Renal cortical epithelial cell (primary cell): ENCODE measurements at regions not wholly inside any gene's neighbourhood (a gene's known extent, or its start where the extent isn't known, plus 50 kb on each side); places are given as distances from the start of the nearest gene placed in this dataset.

Experiments
- DNase-seq: peaks from one replicate; pipeline ENCODE4 v3.0.0-alpha.2; 2011; ENCODE audit warnings: low read depth

DNA sequence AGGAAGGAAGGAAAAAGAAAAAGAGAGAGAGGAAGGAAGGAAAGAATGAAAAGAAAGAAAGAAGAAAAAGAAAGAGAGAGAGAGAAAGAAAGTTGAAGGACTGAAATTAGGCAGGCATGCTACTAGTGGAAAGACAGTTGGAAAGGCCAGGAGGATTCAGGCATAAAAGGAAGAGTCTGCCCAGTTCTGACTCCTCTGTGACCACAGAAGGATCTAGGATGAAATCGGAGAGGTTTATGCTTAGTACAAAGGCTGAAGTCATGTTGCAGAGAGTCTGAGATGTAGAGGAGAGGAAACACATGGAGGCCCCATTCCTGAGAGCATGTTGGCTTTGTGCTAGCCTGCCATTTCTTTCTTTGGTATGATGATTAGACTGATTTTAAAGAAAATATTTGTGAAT is 246.5 kb upstream of the ARGLU1 start:
- DNase-seq, result no peak

GRCh38 chr13:106810069-106810468 is 242.1 kb upstream of the ARGLU1 start:
- DNase-seq, result no peak

GRCh38 chr13:106804991-106805390 is 237.1 kb upstream of the ARGLU1 start:
- peak; percentile 2 for DNase-seq

- DNase-seq, result no peak
Measured at GRCh38 chr13:106802917-106803316, 235.0 kb upstream of the ARGLU1 start.

DNA sequence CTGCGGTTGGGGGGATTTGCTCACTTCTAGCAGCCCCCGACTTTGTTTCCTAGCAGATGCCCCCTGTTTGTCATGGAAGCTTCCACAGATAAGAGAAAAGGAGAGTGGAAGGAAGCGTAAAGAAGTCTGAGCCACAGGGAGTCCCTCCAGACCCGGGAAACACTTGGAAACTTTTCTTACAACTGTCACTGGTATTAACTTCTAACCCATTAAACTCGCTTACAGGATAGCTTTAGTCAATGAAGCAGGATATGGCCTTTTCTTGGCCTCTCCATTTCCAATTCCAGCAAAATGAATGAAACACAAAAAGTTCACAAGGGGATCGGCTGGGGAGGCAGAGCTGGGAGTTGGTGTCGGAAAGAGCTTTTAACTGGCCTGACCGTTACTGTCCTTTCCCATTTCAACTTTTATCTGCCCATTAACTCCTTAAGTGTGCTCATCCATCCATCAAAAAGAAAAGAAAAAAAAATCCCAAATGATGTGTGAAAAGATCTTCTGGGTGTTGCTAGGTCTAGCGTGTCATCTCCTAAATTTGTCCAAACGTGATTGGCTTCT is 231.9 kb upstream of the ARGLU1 start:
- DNase-seq, result no peak

GRCh38 chr13:106797081-106797640 is 229.2 kb upstream of the ARGLU1 start:
- no peak for DNase-seq

DNA sequence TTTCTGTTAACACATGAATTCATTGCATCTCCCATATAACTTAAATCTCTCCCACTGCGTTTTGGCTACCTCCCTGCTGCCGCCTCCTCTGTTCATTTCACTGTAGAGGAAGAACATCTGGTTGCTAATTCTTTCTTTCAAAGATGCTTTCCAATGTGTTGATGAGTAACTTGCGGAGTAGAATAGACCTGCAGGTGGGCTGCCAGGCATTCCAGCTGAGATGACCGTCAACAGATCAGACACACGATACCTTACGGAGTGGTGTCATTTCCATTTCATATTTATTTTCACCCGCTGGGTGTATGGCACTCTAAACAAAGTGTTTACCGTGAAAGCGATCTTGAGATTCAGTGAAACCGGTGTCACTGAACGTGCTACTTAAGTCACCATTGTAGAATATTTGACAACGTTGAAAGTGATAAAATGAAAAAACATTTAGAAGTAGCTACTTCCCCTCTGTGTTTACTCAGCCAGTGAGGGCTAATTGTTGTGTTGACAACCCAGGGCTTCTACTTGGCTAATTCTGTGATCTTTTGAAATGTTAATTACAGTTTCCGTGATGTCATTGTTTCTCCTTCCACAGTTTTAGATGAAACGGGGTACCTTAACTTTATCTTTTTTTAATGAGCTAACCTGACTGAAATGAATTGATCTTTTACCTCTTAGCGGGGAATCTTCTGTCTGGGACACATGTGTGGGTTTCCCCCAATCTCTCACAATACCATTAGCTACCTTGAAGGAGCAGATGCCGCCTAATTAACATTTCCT is 228.5 kb upstream of the ARGLU1 start:
- no peak for DNase-seq

- DNase-seq, result no peak
Measured at GRCh38 chr13:106795847-106796246, 227.9 kb upstream of the ARGLU1 start.

DNA sequence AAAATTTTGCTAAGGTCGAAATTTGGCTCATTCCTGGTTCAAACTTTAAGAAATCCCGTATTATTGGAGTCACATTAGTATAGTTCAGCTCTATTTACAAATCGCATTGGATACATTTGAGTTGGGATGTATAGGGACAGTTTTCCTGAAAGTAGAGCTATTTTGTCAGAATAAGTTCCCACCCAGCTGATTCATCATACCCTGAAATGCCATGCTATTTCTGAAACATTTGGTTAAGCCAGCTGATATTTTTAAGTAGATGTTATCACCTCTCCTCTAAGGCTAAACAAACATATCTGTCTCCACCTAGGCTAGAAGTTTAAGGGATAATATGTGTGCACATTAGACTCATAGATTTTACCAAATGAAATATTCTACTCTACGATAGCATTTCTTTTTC is 226.2 kb upstream of the ARGLU1 start:
- DNase-seq, result no peak

DNA sequence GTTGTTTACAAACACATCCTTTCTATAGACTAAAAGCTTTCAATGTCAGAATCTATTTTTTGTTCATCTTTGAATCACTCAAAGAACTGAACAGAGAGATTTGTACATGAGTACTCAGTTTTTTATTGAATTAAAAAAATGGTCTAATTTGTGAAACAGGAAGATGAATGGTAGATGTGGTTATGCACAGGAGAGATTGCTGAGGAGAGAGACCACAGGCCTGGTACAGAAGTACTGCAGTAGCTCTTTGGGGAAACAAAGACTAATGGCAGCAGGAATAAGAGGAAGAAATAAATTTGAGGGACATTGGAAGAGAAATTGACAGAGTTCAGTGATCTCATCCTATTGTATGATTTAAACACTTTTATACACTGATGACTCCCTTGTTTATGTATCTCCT is 222.0 kb upstream of the ARGLU1 start:
- DNase-seq, result no peak

- no peak for DNase-seq
Measured at GRCh38 chr13:106786006-106786563, 218.1 kb upstream of the ARGLU1 start.

- DNase-seq, result no peak
Measured at GRCh38 chr13:106774621-106775020, 206.7 kb upstream of the ARGLU1 start.

GRCh38 chr13:106772006-106772601 is 204.2 kb upstream of the ARGLU1 start:
- no peak for DNase-seq

DNA sequence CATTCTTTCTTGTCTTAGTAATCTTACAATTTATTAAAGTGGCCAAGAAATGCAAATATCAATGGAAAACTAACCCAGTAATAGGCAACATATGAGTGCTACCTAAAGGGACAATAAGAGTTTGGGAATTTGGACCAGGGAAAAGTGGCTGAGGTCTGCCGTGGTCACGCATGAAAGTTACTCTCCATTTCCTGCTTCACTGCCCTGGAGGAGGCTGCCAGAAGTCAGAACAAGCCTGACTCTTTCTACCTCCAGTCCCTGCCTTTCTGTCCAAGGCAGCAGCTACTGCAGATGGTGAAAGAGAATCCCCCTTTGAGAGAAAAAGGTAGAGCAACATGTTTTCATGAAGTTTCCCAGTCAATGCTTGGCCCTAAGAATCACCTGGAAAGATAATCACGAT is 201.1 kb upstream of the ARGLU1 start:
- DNase-seq, result no peak

GRCh38 chr13:106762708-106763107 is 194.8 kb upstream of the ARGLU1 start:
- peak; percentile 63 for DNase-seq

GRCh38 chr13:106756446-106756845 is 188.5 kb upstream of the ARGLU1 start:
- DNase-seq, result no peak

- peak; percentile 52 for DNase-seq
Measured at GRCh38 chr13:106755542-106755941, 187.6 kb upstream of the ARGLU1 start.

- peak; percentile 15 for DNase-seq
Measured at GRCh38 chr13:106753251-106753650, 185.3 kb upstream of the ARGLU1 start.

DNA sequence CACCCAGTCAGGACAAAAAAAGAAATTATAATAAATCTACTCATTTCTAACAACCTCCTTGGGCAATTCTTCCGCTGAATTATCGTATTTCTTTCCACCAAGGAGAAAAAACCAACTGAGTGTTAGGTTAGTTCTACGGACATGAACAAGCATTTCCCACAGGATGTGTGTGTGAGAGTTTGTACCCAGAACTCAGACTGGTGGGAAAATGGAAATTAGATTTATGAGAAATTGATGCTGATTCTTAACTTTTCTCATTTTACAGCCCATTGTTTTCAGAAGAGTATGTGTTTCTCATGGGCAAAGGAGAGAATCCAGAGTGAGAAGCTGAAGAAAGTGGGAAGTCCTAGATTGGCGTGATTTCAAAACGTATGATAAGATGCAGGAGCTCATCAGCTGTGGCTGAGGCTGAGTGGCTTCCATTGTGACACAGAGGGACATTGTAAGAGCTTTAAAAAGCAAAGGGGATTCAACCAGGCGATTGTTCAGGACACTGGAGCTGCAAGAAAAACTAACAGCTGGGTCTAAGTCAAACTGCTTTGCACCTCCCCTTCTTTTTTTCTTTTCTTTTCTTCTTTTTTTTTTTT is 184.7 kb upstream of the ARGLU1 start:
- no peak for DNase-seq

GRCh38 chr13:106748785-106749184 is 180.8 kb upstream of the ARGLU1 start:
- no peak for DNase-seq

DNA sequence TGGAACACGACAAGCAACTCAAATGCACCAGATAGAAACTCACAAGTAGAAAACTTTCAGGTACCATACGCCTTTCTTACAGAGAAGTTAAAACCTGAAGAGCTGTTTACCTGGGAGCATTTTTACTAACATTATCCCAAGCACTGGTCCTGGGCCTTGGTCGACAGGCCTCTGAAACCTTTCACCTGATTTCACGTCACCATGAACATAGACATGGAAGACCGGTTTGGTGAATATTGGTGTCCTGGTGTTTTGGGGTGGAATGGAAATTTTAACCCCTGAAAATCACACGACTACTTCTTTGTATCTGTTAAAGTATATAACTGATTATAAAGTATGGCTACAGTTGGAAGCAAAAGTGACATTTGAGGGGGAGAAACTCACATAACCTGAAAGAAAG is 176.6 kb upstream of the ARGLU1 start:
- no peak for DNase-seq

DNA sequence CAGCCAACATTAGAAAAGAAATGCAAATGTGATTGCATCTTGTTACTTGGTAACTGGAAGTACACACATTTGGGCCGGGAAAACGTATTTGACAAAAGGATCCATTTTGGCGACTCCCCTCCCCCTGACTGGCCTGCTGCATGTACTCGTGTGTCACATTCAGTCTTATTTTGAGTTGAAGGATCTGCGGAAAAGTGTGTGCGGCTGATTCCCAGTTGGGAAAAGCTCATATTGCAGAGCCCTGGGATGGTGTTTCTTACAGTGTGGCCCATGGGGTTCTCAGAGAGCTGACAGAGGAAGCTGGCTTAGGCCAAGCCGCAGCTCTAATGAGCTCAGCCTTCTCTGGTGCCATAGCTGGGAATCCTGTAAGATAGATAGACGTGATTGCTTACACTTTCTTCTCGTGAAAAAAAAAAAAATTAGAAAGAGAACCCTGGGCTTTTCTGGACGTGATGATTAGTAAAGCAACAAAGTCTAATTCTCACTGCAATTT is 170.3 kb upstream of the ARGLU1 start:
- DNase-seq, result no peak
